Loucy (cell line): ENCODE measurements at regions not wholly inside any gene's neighbourhood (a gene's known extent, or its start where the extent isn't known, plus 50 kb on each side); places are given as distances from the start of the nearest gene placed in this dataset.

Source experiments
- CTCF ChIP-seq: fragments of 200-600 bp; sonication (generic); conservative IDR thresholded peaks from 2 replicates; pipeline ENCODE4 v1.5.1; 2014; ENCODE audit warnings: mild to moderate bottlenecking, antibody characterized with exemption, low read length
- EZH2phosphoT487 ChIP-seq: fragments of 200-600 bp; IDR thresholded peaks from 2 replicates; pipeline ENCODE4 v1.6.1; 2018; ENCODE audit warnings: antibody characterized with exemption, mild to moderate bottlenecking, moderate library complexity, borderline replicate concordance

- no peak for TF ChIP-seq CTCF
- no peak for TF ChIP-seq EZH2phosphoT487
Observed at GRCh38 chr15:62559381-62559733, 394.3 kb upstream of the C2CD4B start.
